Keratinocyte (primary cell): ENCODE measurements at regions not wholly inside any gene's neighbourhood (a gene's known extent, or its start where the extent isn't known, plus 50 kb on each side); places are given as distances from the start of the nearest gene placed in this dataset.

Experiments
- DNase-seq: peaks from one replicate; pipeline ENCODE4 v3.0.0-alpha.2; 2011; ENCODE audit warnings: low read depth, missing footprints, low spot score
- FAIRE-seq: peaks from 2 replicates; lab custom pipeline; 2011; peaks lifted over from hg19 to GRCh38; lab: Jason Lieb, UNC
- H2AFZ ChIP-seq: 2 replicates; pipeline ENCODE4 v1.6.0; 2012; ENCODE audit warnings: low read length, control low read depth, inconsistent platforms; ENCODE audit not compliant: control insufficient read depth
- H3K27ac ChIP-seq: 2 replicates; pipeline ENCODE4 v1.5.1; 2011; ENCODE audit warnings: low read length; ENCODE audit not compliant: control insufficient read depth, insufficient read depth
- H3K27me3 ChIP-seq: 3 replicates; pipeline ENCODE4 v1.6.0; 2011; ENCODE audit warnings: low read length; ENCODE audit not compliant: control insufficient read depth, insufficient read depth; ENCODE audit errors: extremely low read depth
- H3K36me3 ChIP-seq, 2 experiments: 2 replicates in 1 of 2; 3 replicates in 1 of 2; pipeline ENCODE4 v1.5.1; 2011; ENCODE audit warnings: low read length in 2 of 2, mild to moderate bottlenecking in 1 of 2; ENCODE audit not compliant: control insufficient read depth in 2 of 2, insufficient read depth in 2 of 2; ENCODE audit errors: extremely low read depth in 1 of 2
- H3K4me1 ChIP-seq: 3 replicates; pipeline ENCODE4 v1.5.1; 2011; ENCODE audit warnings: low read length; ENCODE audit not compliant: control insufficient read depth, insufficient read depth; ENCODE audit errors: extremely low read depth
- H3K4me2 ChIP-seq: 3 replicates; pipeline ENCODE4 v1.6.0; 2011; ENCODE audit warnings: low read depth, low read length; ENCODE audit not compliant: control insufficient read depth, insufficient read depth; ENCODE audit errors: extremely low read depth
- H3K4me3 ChIP-seq, 3 experiments: fragments of 200-600 bp in 1 of 3; sonication (generic) in 1 of 3; 2 replicates in 2 of 3; 3 replicates in 1 of 3; pipeline ENCODE4 v1.5.1; 2011 to 2016; ENCODE audit warnings: low read length in 3 of 3, mild to moderate bottlenecking in 3 of 3, control low read depth in 2 of 3, inconsistent platforms in 1 of 3, low read depth in 1 of 3, mixed read lengths in 1 of 3, mixed run types in 1 of 3, moderate library complexity in 1 of 3; ENCODE audit not compliant: control insufficient read depth in 2 of 3, insufficient read depth in 2 of 3; ENCODE audit errors: extremely low read depth in 1 of 3
- H3K79me2 ChIP-seq: 2 replicates; pipeline ENCODE4 v1.6.0; 2012; ENCODE audit warnings: low read length; ENCODE audit not compliant: control insufficient read depth, insufficient read depth
- H3K9ac ChIP-seq: 3 replicates; pipeline ENCODE4 v1.6.0; 2011; ENCODE audit warnings: low read length; ENCODE audit not compliant: control insufficient read depth, insufficient read depth; ENCODE audit errors: extremely low read depth
- H3K9me1 ChIP-seq: 3 replicates; pipeline ENCODE4 v1.6.0; 2011; ENCODE audit warnings: low read length; ENCODE audit not compliant: control insufficient read depth, insufficient read depth; ENCODE audit errors: extremely low read depth
- H3K9me3 ChIP-seq: 2 replicates; pipeline ENCODE4 v1.5.1; 2012; ENCODE audit warnings: low read depth, low read length; ENCODE audit not compliant: control insufficient read depth
- H4K20me1 ChIP-seq: 3 replicates; pipeline ENCODE4 v1.6.0; 2011; ENCODE audit warnings: low read length; ENCODE audit not compliant: control insufficient read depth, insufficient read depth; ENCODE audit errors: extremely low read depth
- EZH2 ChIP-seq: IDR thresholded peaks from one replicate; pipeline ENCODE4 v1.6.1; 2012; ENCODE audit warnings: inconsistent platforms, mild to moderate bottlenecking, low read length, moderate library complexity
- dilution Hi-C: fragments of 300-500 bp; cut with MboI; formaldehyde crosslinking; loops from one replicate; pipeline ENCODE4 v1.7.0; 2020; ENCODE audit warnings: low sequenced_read_pairs; ENCODE audit not compliant: extremely low pct_ligation_motif_present
- TF ChIP-seq, protein P1 (sequence below), 3 experiments: IDR thresholded peaks in 1 of 3; conservative IDR thresholded peaks in 1 of 3; optimal IDR thresholded peaks in 1 of 3; 2 replicates in 2 of 3; 3 replicates in 1 of 3; pipeline versions ENCODE3 to v1.5.1; 2011; ENCODE audit warnings: low read length in 3 of 3, mild to moderate bottlenecking in 3 of 3, moderate library complexity in 2 of 3, control low read depth in 1 of 3, inconsistent platforms in 1 of 3; ENCODE audit not compliant: insufficient read depth in 2 of 3; ENCODE audit errors: extremely low read depth in 1 of 3

DNA sequence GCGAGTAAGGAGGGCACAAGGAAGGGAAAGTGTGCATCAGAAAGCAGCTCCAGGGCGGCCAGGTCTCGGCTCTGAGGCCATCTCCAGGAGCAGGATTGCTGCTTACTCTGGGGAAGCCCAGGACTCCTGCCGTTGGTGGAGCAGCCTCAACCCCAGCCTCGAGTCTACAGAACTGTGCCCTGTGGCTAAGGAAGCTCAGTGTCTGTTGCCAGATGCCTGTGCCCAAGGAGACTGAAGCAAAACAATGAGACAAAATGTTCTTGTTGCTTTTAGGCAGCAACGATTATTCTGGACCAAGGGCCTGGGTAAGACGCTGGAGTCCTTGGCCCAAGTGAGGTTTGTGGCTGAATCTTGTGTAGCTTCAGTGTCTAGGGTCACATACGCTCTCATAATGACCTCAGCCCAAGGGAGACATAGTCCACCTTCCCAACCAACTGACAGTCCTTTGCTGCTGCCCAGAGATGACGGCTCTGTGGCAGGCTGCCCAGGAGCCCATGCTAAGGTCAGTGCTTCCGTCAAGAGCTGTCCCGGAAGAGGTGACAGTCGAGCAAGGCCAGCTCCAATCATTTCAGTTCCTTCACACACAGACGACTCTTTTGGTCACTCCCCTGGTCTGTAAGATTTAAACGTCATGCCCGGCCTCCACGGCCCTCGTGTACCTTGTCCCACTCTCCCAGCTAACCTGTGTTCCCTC, 223.8 kb downstream of the TTC32 start:
- H3K27ac ChIP-seq: no peak overlapping the region
- DNase-seq (no peak), FAIRE-seq (no peak)

GRCh38 chr2:19677215-19677777, 224.5 kb downstream of the TTC32 start:
- Histone ChIP-seq H3K36me3 (no peaks in the 10 kb centered on the region), H3K9me1 (no peaks in the 10 kb centered on the region), H3K4me2 (no peak overlapping the region), H3K4me3 (no peak overlapping the region), H3K79me2 (no peaks in the 10 kb centered on the region), H3K9me3 (no peaks in the 10 kb centered on the region), H3K27me3 (peaks cover 10% of the 10 kb centered on the region), H4K20me1 (no peaks in the 10 kb centered on the region), H2AFZ (no peak overlapping the region), H3K4me1 (no peaks in the 10 kb centered on the region), H3K9ac (no peak overlapping the region), H3K27ac (no peak overlapping the region)
- dilution Hi-C loops: no loop called here
- FAIRE-seq: no peak
- TF ChIP-seq, protein P1, sequence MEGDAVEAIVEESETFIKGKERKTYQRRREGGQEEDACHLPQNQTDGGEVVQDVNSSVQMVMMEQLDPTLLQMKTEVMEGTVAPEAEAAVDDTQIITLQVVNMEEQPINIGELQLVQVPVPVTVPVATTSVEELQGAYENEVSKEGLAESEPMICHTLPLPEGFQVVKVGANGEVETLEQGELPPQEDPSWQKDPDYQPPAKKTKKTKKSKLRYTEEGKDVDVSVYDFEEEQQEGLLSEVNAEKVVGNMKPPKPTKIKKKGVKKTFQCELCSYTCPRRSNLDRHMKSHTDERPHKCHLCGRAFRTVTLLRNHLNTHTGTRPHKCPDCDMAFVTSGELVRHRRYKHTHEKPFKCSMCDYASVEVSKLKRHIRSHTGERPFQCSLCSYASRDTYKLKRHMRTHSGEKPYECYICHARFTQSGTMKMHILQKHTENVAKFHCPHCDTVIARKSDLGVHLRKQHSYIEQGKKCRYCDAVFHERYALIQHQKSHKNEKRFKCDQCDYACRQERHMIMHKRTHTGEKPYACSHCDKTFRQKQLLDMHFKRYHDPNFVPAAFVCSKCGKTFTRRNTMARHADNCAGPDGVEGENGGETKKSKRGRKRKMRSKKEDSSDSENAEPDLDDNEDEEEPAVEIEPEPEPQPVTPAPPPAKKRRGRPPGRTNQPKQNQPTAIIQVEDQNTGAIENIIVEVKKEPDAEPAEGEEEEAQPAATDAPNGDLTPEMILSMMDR (optimal IDR thresholded peaks at IDR 0.05 in 1 of 3, IDR thresholded peaks at IDR 0.05 in 1 of 3, conservative IDR thresholded peaks at IDR 0.05 in 1 of 3; ENCODE audit: extremely low read depth in 1 of 3, insufficient read depth in 2 of 3, low read length in 3 of 3): no peak
- TF ChIP-seq EZH2: no peak
- no peak for DNase-seq

More for the DNA sequence above, 223.8 kb downstream of the TTC32 start:
- Histone ChIP-seq H3K9me1 (no peaks in the 10 kb centered on the region), H4K20me1 (no peaks in the 10 kb centered on the region), H3K27me3 (peaks cover 10% of the 10 kb centered on the region), H3K4me2 (no peak overlapping the region), H3K79me2 (no peaks in the 10 kb centered on the region), H3K36me3 (no peaks in the 10 kb centered on the region), H3K4me3 (no peak overlapping the region), H3K9me3 (no peaks in the 10 kb centered on the region), H3K9ac (no peak overlapping the region), H2AFZ (no peak overlapping the region), H3K4me1 (no peaks in the 10 kb centered on the region)
- TF ChIP-seq, protein P1 (optimal IDR thresholded peaks at IDR 0.05 in 1 of 3, IDR thresholded peaks at IDR 0.05 in 1 of 3, conservative IDR thresholded peaks at IDR 0.05 in 1 of 3; ENCODE audit: extremely low read depth in 1 of 3, insufficient read depth in 2 of 3, low read length in 3 of 3): no peak
- no peak for TF ChIP-seq EZH2
- dilution Hi-C loops: no loop called here
